Spleen (tissue), 7 donors: ENCODE measurements at regions not wholly inside any gene's neighbourhood (a gene's known extent, or its start where the extent isn't known, plus 50 kb on each side); places are given as distances from the start of the nearest gene placed in this dataset.

Source experiments
- CTCF ChIP-seq, 11 experiments: fragments of 200-600 bp in 7 of 11; fragments of 450-650 bp in 4 of 11; sonication (generic) in 4 of 11; IDR thresholded peaks in 8 of 11; conservative IDR thresholded peaks in 3 of 11; 1 replicate in 7 of 11; 2 replicates in 4 of 11; pipeline versions ENCODE4 v1.4.0 to v1.8.0; 2016 to 2021; ENCODE audit warnings: antibody characterized with exemption in 11 of 11, inconsistent platforms in 4 of 11, mild to moderate bottlenecking in 1 of 11
- POLR2A ChIP-seq, 3 donors: fragments of 450-650 bp; IDR thresholded peaks; one replicate each; pipeline ENCODE4 v1.5.1; 2017; ENCODE audit warnings: antibody characterized with exemption in 3 of 3, mild to moderate bottlenecking in 1 of 3
- POLR2AphosphoS5 ChIP-seq, 3 donors: sonication (generic); formaldehyde crosslinking; IDR thresholded peaks; one replicate each; pipeline ENCODE4 v1.5.1; 2017; ENCODE audit warnings: antibody characterized with exemption in 3 of 3
- donor health status: DM: no; HTN: no; CAD: no; lungs with moderate emphysema.
- donor health status: DM: no; HTN: no; CAD: no.
- donor health status: DM: no; HTN: no; CAD: no.

GRCh38 chr19:46954502-46954992 lies 65.1 kb upstream of the NPAS1 start:
- TF ChIP-seq CTCF (IDR thresholded peaks at IDR 0.05 in 8 of 11, conservative IDR thresholded peaks at IDR 0.05 in 3 of 11) (no peak), POLR2A (IDR thresholded peaks at IDR 0.05) (no peak), POLR2AphosphoS5 (IDR thresholded peaks at IDR 0.05) (no peak)
